Naive thymus-derived CD4-positive, alpha-beta T cell (primary cell): ENCODE measurements at regions not wholly inside any gene's neighbourhood (a gene's known extent, or its start where the extent isn't known, plus 50 kb on each side); places are given as distances from the start of the nearest gene placed in this dataset.
A peak's percentile ranks its signal among the peaks of the same experiment; 100 is the strongest.
"Not testable (repeated sequence)": the region's sequence is repeated elsewhere in the genome, so short reads cannot be mapped to it uniquely, and the experiment has no call there.

ENCODE experiments used
- ATAC-seq: fragments of 150-1000 bp; cut with Tn5 transposase; 2 replicates; pipeline ENCODE4 v1.10.0; 2021; ENCODE audit warnings: mild to moderate bottlenecking, moderate library complexity
- CTCF ChIA-PET: fragments of 350-600 bp; sonication (Branson Sonifier 250); formaldehyde crosslinking; loops from one replicate; lab custom pipeline; 2021; ENCODE audit warnings: antibody characterized with exemption; lab: Charles Lee
- POLR2A ChIA-PET: fragments of 350-600 bp; sonication (Branson Sonifier 250); formaldehyde crosslinking; loops from one replicate; lab custom pipeline; 2021; ENCODE audit warnings: antibody characterized with exemption, inconsistent platforms; lab: Charles Lee
- DNase-seq, 9 donors: peaks; one replicate each; pipeline versions ENCODE4 v3.0.0 to v3.0.0-alpha.2; 2020 to 2022; ENCODE audit warnings: mixed read lengths in 1 of 9
- H3K27ac ChIP-seq: one replicate; pipeline ENCODE4 v1.7.0; 2013; ENCODE audit warnings: mild to moderate bottlenecking, low read depth, low read length, moderate library complexity
- H3K27me3 ChIP-seq, 2 donors: one replicate each; pipeline ENCODE4 v1.7.0; 2013; ENCODE audit warnings: low read length in 2 of 2, mild to moderate bottlenecking in 2 of 2, moderate library complexity in 2 of 2; ENCODE audit not compliant: control insufficient read depth in 2 of 2, insufficient read depth in 2 of 2
- H3K36me3 ChIP-seq, 3 experiments: 1 replicate in 2 of 3; 2 replicates in 1 of 3; pipeline ENCODE4 v1.7.0; 2013; ENCODE audit warnings: low read length in 3 of 3, mild to moderate bottlenecking in 3 of 3, moderate library complexity in 1 of 3; ENCODE audit not compliant: insufficient read depth in 3 of 3, control insufficient read depth in 2 of 3
- H3K4me1 ChIP-seq, 2 donors: one replicate each; pipeline ENCODE4 v1.7.0; 2013; ENCODE audit warnings: low read length in 2 of 2, mild to moderate bottlenecking in 2 of 2, moderate library complexity in 1 of 2; ENCODE audit not compliant: control insufficient read depth in 2 of 2, insufficient read depth in 2 of 2
- H3K4me3 ChIP-seq: 2 replicates; pipeline ENCODE4 v1.7.0; 2013; ENCODE audit warnings: mild to moderate bottlenecking, low read length
- H3K9me3 ChIP-seq, 3 experiments: 1 replicate in 2 of 3; 2 replicates in 1 of 3; pipeline ENCODE4 v1.7.0; 2013; ENCODE audit warnings: low read length in 3 of 3; ENCODE audit not compliant: control insufficient read depth in 2 of 3
- H3K27ac Mint-ChIP-seq, 9 donors: one replicate each; pipeline ENCODE4 v1.8.0; 2020 to 2022; ENCODE audit warnings: mixed read lengths in 9 of 9, mild to moderate bottlenecking in 8 of 9, moderate library complexity in 5 of 9, inconsistent platforms in 2 of 9
- H3K27me3 Mint-ChIP-seq, 5 donors: one replicate each; pipeline ENCODE4 v1.8.0; 2021 to 2022; ENCODE audit warnings: mixed read lengths in 5 of 5, mild to moderate bottlenecking in 1 of 5
- H3K36me3 Mint-ChIP-seq, 5 donors: one replicate each; pipeline ENCODE4 v1.8.0; 2020 to 2022; ENCODE audit warnings: mixed read lengths in 5 of 5, mild to moderate bottlenecking in 3 of 5, inconsistent platforms in 1 of 5
- H3K4me1 Mint-ChIP-seq, 7 donors: one replicate each; pipeline ENCODE4 v1.8.0; 2020 to 2022; ENCODE audit warnings: mixed read lengths in 7 of 7, mild to moderate bottlenecking in 3 of 7, inconsistent platforms in 1 of 7
- H3K4me3 Mint-ChIP-seq, 10 donors: one replicate each; pipeline ENCODE4 v1.8.0; 2020 to 2022; ENCODE audit warnings: mild to moderate bottlenecking in 10 of 10, mixed read lengths in 10 of 10, moderate library complexity in 6 of 10, inconsistent platforms in 2 of 10
- H3K9me3 Mint-ChIP-seq, 11 donors: one replicate each; pipeline ENCODE4 v1.8.0; 2020 to 2022; ENCODE audit warnings: mixed read lengths in 11 of 11, mild to moderate bottlenecking in 4 of 11, inconsistent platforms in 1 of 11, moderate library complexity in 1 of 11
- intact Hi-C, 2 donors: fragments of 100-400 bp; cut with micrococcal nuclease; formaldehyde crosslinking; loops; one replicate each; pipeline ENCODE4 v1.15.1; 2023

DNA sequence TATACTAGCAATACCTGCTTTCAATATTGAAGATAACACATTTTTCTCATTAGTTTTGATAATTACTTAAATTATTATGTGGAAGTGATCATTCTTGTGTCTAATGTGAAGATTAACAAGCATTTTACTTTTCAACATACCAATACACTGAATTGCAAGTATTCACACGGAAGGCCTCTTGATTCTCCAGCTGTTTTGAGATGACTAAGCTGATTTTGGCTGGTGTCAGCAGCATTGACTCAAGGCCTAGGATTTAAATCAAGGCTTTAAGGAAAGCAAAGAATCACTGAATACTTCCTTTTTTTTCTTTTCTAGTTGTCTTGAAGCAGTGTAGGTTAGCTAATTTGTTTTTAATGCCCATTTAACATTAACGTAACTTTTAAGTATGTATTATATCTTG, 373.7 kb downstream of the SRGAP2C start:
- H3K36me3 Mint-ChIP-seq, result peaks cover 0 to 16% (median 0%) of the 10 kb centered on the region in 5 donors
- no peaks in the 10 kb centered on the region for H3K36me3 ChIP-seq
- DNase-seq (no peak), ATAC-seq (no peak)
- no peak overlapping the region for H3K4me3 ChIP-seq
- CTCF ChIA-PET, result no interaction called here
- intact Hi-C loops, result loop anchor here in 1 of 2 donors (5.0 kb wide), 1 partner anchor 34 kb away; no protein-coding TSS in a partner anchor
- no peaks in the 10 kb centered on the region for H3K27me3 Mint-ChIP-seq
- peaks cover 5 to 57% (median 19%) of the 10 kb centered on the region in 7 donors for H3K4me1 Mint-ChIP-seq
- POLR2A ChIA-PET, result no interaction called here
- H3K9me3 Mint-ChIP-seq, result no peaks in the 10 kb centered on the region
- H3K27ac Mint-ChIP-seq, result peak overlapping the region in 3 of 9 donors; percentile 74 to 85 (median 81)
- no peaks in the 10 kb centered on the region for H3K27me3 ChIP-seq
- H3K9me3 ChIP-seq, result no peaks in the 10 kb centered on the region
- H3K27ac ChIP-seq, result no peak overlapping the region
- H3K4me3 Mint-ChIP-seq, result peak overlapping the region in 5 of 10 donors; percentile 36 to 68 (median 48)
- peaks cover 4 to 6% of the 10 kb centered on the region in 2 donors for H3K4me1 ChIP-seq

DNA sequence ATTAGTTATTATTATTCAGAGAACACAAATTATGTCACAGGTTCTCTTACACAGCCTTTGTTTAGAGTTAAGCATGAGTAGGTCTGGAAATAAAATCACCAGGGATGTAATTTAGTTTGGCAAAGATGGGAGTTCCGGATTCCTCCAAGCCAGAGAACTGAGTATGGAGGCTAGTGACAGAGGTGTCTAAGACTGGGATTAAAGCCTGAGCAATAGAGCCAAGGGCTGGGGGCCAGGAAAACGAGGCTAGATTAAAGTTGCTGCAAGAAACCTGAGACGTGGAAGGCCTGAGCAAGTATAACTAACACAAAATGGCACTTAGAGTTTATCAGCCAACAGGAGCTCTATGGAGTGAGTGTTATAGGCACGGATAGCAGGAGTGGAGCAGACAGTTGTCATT, 381.6 kb downstream of the SRGAP2C start:
- H3K36me3 ChIP-seq, result no peaks in the 10 kb centered on the region
- H3K4me1 ChIP-seq, result no peaks in the 10 kb centered on the region
- intact Hi-C loops, result no loop called here
- POLR2A ChIA-PET, result no interaction called here
- no peaks in the 10 kb centered on the region for H3K9me3 ChIP-seq
- CTCF ChIA-PET, result interaction anchor here (0.6 kb wide), 1 partner anchor 14 kb away, joined by 3 read pairs; no protein-coding TSS in a partner anchor
- no peak overlapping the region for H3K27ac ChIP-seq
- no peak for ATAC-seq
- H3K27me3 ChIP-seq, result no peaks in the 10 kb centered on the region
- peaks cover 7 to 28% (median 15%) of the 10 kb centered on the region in 7 donors for H3K4me1 Mint-ChIP-seq
- no peaks in the 10 kb centered on the region for H3K9me3 Mint-ChIP-seq
- H3K4me3 ChIP-seq, result no peak overlapping the region
- H3K4me3 Mint-ChIP-seq, result no peak overlapping the region
- H3K27me3 Mint-ChIP-seq, result no peaks in the 10 kb centered on the region
- peak overlapping the region in 2 of 9 donors; percentile 37 to 67 for H3K27ac Mint-ChIP-seq
- H3K36me3 Mint-ChIP-seq, result peaks cover 3 to 16% (median 12%) of the 10 kb centered on the region in 5 donors
- DNase-seq, result no peak

DNA sequence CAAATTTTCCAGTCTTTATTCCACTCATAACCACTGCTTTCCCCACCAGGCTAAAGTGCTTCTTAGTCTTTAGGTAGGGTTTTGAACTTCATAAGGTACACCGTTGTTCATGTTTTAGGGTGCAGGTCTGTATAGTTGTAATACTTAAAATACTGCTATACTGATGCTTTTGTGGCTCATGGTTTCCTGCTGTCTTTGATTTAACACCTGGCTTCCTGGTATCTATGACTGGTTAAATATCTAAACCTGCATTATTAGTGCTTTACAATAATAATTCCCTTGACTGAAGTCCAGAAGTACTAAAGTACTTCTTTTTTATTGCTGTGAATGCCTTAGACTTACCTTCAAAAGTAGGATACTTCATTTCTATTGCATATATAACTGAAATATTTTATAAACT, 384.7 kb downstream of the SRGAP2C start:
- H3K27ac Mint-ChIP-seq, result peak overlapping the region in 7 of 9 donors; percentile 5 to 76 (median 41)
- no peak for ATAC-seq
- DNase-seq, result peak in 1 of 9 donors; percentile 10

GRCh38 chr1:121573881-121574504, 389.2 kb downstream of the SRGAP2C start:
- H3K36me3 ChIP-seq, H3K27me3 Mint-ChIP-seq, DNase-seq, H3K27ac Mint-ChIP-seq, H3K4me1 ChIP-seq, H3K4me3 ChIP-seq, CTCF ChIA-PET, H3K27ac ChIP-seq, H3K4me3 Mint-ChIP-seq, ATAC-seq, POLR2A ChIA-PET, H3K9me3 ChIP-seq, H3K27me3 ChIP-seq, intact Hi-C loops: not testable (repeated sequence)
- H3K36me3 Mint-ChIP-seq, result peaks cover 4 to 44% (median 12%) of the 10 kb centered on the region in 5 donors
- H3K4me1 Mint-ChIP-seq, result peaks cover 7 to 17% (median 9%) of the 10 kb centered on the region in 7 donors
- peaks cover 3 to 19% (median 6%) of the 10 kb centered on the region in 11 donors for H3K9me3 Mint-ChIP-seq

More for the DNA sequence above, 384.7 kb downstream of the SRGAP2C start:
- Mint-ChIP-seq H3K36me3 (peaks cover 2 to 16% (median 12%) of the 10 kb centered on the region in 5 donors), H3K27me3 (no peaks in the 10 kb centered on the region), H3K9me3 (no peaks in the 10 kb centered on the region), H3K4me1 (peaks cover 7 to 24% (median 11%) of the 10 kb centered on the region in 7 donors), H3K4me3 (peak overlapping the region in 6 of 10 donors; percentile 4 to 62 (median 12))
- Histone ChIP-seq H3K36me3 (no peaks in the 10 kb centered on the region), H3K27me3 (no peaks in the 10 kb centered on the region), H3K4me3 (no peak overlapping the region), H3K27ac (no peak overlapping the region), H3K9me3 (no peaks in the 10 kb centered on the region), H3K4me1 (no peaks in the 10 kb centered on the region)
- ChIA-PET CTCF (no interaction called here), POLR2A (interaction anchor here (1.2 kb wide), 1 partner anchor 53 kb away, joined by 5 read pairs; no protein-coding TSS in a partner anchor)
- intact Hi-C loops, result loop anchor here in 1 of 2 donors (2.0 kb wide), 1 partner anchor 17 kb away; no protein-coding TSS in a partner anchor

DNA sequence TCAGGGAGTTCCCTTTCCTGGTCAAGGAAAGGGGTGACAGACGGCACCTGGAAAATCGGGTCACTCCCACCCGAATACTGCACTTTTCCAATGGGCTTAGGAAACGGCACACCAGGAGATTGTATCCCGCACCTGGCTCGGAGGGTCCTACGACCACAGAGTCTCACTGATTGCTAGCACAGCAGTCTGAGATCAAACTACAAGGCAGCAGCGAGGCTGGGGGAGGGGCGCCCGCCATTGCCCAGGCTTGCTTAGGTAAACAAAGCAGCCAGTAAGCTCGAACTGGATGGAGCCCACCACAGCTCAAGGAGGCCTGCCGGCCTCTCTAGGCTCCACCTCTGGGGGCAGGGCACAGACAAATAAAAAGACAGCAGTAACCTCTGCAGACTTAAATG, 389.7 kb downstream of the SRGAP2C start:
- H3K4me1 ChIP-seq, POLR2A ChIA-PET, CTCF ChIA-PET, H3K27me3 Mint-ChIP-seq, ATAC-seq, H3K4me3 Mint-ChIP-seq, H3K27ac Mint-ChIP-seq, H3K36me3 ChIP-seq, H3K27ac ChIP-seq, intact Hi-C loops, H3K27me3 ChIP-seq, DNase-seq, H3K4me3 ChIP-seq, H3K9me3 ChIP-seq: not testable (repeated sequence)
- Mint-ChIP-seq H3K36me3 (peaks cover 4 to 45% (median 11%) of the 10 kb centered on the region in 5 donors), H3K4me1 (peaks cover 3 to 12% (median 4%) of the 10 kb centered on the region in 7 donors), H3K9me3 (peaks cover 3 to 21% (median 6%) of the 10 kb centered on the region in 11 donors)

DNA sequence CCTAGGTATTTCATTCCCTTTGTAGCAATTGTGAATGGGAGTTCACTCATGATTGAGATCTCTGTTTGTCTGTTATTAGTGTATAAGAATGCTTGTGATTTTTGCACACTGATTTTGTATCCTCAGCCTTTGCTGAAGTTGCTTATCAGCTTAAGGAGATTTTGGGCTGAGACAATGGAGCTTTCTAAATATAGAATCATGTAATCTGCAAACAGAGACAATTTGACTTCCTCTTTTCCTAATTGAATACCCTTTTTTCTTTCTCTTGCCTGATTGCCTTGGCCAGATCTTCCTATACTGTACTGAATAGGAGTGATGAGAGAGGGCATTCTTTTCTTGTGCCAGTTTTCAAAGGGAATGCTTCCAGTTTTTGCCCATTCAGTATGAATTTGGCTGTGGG, 398.1 kb downstream of the SRGAP2C start:
- Mint-ChIP-seq H3K9me3 (peaks cover 8 to 64% (median 44%) of the 10 kb centered on the region in 11 donors), H3K36me3 (peaks cover 16 to 78% (median 31%) of the 10 kb centered on the region in 5 donors), H3K4me1 (peaks cover 6 to 35% (median 22%) of the 10 kb centered on the region in 7 donors)
- H3K9me3 ChIP-seq, H3K4me3 Mint-ChIP-seq, POLR2A ChIA-PET, H3K27ac Mint-ChIP-seq, intact Hi-C loops, CTCF ChIA-PET, DNase-seq, H3K27ac ChIP-seq, H3K27me3 Mint-ChIP-seq, H3K27me3 ChIP-seq, H3K36me3 ChIP-seq, ATAC-seq, H3K4me3 ChIP-seq: not testable (repeated sequence)
- H3K4me1 ChIP-seq, result peaks cover 14 to 17% of the 10 kb centered on the region in 2 donors
